ENCODE measurements at regions not wholly inside any gene's neighbourhood (a gene's known extent, or its start where the extent isn't known, plus 50 kb on each side); places are given as distances from the start of the nearest gene placed in this dataset.

DNA sequence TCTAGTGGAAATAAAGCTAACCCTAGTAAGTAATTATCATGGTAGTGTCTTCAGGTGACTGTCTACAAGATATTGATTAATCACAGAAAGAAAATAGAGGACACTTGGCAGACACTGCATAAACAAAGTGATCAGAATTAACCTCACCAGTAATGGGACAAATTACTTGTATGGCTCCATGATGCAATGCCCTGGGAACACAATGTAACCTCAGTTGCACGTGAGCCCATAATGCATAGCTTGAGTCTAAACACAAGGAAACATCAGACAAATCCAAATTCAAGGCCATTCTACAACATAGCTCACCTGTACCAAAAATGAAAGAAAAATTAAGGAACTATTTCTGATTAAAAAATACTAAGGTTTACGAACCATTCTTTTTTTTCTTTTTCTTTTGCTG is 92.4 kb upstream of the SSTR4 start:
- no peak overlapping the region for H3K27ac ChIP-seq
- no peak for TF ChIP-seq CTCF (conservative IDR thresholded peaks at IDR 0.05)

DNA sequence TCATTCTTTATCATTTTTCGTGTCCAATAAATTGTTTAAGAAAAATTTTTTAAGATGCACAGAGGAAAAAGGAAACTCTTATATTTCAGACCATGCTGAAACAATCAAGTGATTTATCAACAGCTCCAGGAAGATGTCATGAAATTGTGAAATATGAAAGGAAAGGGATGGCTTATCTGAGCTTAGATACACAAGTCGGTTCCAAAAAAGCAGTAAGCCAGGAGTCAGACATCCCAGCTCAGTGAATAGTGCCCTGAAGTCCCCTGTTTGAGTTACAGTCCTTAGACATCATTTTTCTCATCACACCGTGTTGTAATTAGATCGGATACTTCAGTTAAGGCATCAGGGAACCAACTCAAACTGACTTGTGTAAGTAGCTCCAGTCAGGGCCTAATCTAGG is 91.0 kb upstream of the SSTR4 start:
- H3K27ac ChIP-seq: no peak overlapping the region
- no peak for TF ChIP-seq CTCF (conservative IDR thresholded peaks at IDR 0.05)

DNA sequence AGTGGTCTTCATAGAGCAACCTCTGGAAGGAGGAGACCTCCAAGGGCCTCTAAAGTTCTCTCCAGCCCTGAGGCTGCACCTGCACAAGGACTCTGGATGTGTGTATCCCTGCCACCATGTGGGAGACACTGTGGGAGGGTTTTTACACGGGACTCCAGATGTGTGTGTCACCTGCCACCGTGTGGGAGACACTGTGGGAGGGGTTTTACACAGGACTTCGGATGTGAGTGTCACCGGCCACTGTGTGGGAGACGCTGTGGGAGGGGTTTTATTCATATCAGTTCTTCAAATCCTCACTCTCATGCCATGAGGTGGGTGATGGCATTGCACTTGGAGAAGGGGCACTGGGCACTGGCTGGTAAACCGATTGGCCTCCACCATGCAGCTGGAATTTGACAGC is 90.2 kb upstream of the SSTR4 start:
- no peak overlapping the region for H3K27ac ChIP-seq
- no peak for TF ChIP-seq CTCF (conservative IDR thresholded peaks at IDR 0.05)

DNA sequence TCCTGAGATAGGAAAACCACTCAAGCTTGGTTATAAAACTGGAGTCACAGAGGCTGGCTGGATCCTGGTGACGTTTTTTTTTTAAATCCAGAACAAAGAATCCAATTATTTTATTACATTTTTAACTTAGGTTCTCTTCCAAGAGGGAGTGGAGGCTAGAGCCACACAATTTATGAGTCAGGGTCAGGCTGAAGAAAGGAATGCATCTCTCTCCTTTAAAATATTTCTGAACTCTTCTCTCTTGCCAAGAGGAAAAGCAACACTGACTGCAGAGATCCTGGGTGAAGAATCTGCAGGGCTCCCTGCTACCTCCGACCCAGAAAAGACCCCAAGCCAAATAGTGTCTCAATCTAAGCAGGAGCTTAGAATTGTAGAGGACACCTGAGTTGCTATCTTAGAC is 88.5 kb upstream of the SSTR4 start:
- no peak for TF ChIP-seq CTCF (conservative IDR thresholded peaks at IDR 0.05)
- H3K27ac ChIP-seq: no peak overlapping the region

- TF ChIP-seq CTCF (conservative IDR thresholded peaks at IDR 0.05): no peak
Observed at GRCh38 chr20:22949331-22950109, 85.6 kb upstream of the SSTR4 start.

GRCh38 chr20:22951966-22952365 is 83.1 kb upstream of the SSTR4 start:
- no peak overlapping the region for H3K27ac ChIP-seq
- TF ChIP-seq CTCF (conservative IDR thresholded peaks at IDR 0.05): no peak

More at GRCh38 chr20:22949331-22950109, 85.6 kb upstream of the SSTR4 start:
- no peak overlapping the region for H3K27ac ChIP-seq

DNA sequence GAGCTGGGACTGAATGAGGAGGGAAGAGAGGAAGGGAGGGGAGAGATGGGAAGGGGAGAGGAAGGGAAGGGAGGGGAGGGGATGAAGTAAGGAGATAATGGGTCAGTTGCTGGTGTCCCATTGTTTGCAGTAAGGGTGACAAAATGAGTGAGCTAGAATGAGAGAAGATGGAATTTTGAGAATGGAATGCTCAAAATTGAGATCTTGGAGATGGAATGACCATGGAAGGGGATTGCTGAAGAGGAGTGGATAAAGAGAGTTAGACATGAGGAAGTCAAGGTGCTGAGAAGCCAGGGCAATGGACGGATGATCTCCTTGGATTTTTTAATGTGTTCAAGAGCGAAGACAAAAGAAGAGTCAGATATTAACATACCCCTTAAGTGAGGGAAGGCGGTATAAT is 80.5 kb upstream of the SSTR4 start:
- no peak for TF ChIP-seq CTCF (conservative IDR thresholded peaks at IDR 0.05)
- no peak overlapping the region for H3K27ac ChIP-seq

Measured in VCaP (cell line).